Effector memory CD8-positive, alpha-beta T cell (primary cell): ENCODE measurements at regions not wholly inside any gene's neighbourhood (a gene's known extent, or its start where the extent isn't known, plus 50 kb on each side); places are given as distances from the start of the nearest gene placed in this dataset.

Experiments
- ATAC-seq: fragments of 150-1000 bp; cut with Tn5 transposase; replicated peaks from 2 replicates; pipeline ENCODE4 v1.10.0; 2021; ENCODE audit warnings: mild to moderate bottlenecking, moderate library complexity
- DNase-seq, 3 experiments: peaks; one replicate each; pipeline ENCODE4 v3.0.0; 2021
- H3K27ac Mint-ChIP-seq, 2 donors: one replicate each; pipeline ENCODE4 v1.8.0; 2022; ENCODE audit warnings: mild to moderate bottlenecking in 2 of 2, mixed read lengths in 2 of 2, moderate library complexity in 2 of 2
- H3K27me3 Mint-ChIP-seq, 2 donors: one replicate each; pipeline ENCODE4 v1.8.0; 2022; ENCODE audit warnings: mixed read lengths in 2 of 2
- H3K36me3 Mint-ChIP-seq: one replicate; pipeline ENCODE4 v1.8.0; 2022; ENCODE audit warnings: mild to moderate bottlenecking, moderate library complexity, mixed read lengths; ENCODE audit not compliant: insufficient read depth
- H3K4me1 Mint-ChIP-seq, 2 donors: one replicate each; pipeline ENCODE4 v1.8.0; 2022; ENCODE audit warnings: low read depth in 2 of 2, mixed read lengths in 2 of 2
- H3K4me3 Mint-ChIP-seq, 2 donors: one replicate each; pipeline ENCODE4 v1.8.0; 2022; ENCODE audit warnings: mild to moderate bottlenecking in 2 of 2, mixed read lengths in 2 of 2, moderate library complexity in 2 of 2
- H3K9me3 Mint-ChIP-seq, 2 donors: one replicate each; pipeline ENCODE4 v1.8.0; 2022; ENCODE audit warnings: mixed read lengths in 2 of 2

GRCh38 chr4:81550388-81550859 lies 78.7 kb upstream of the RASGEF1B start:
- no peak for DNase-seq
- no peaks in the 10 kb centered on the region for H3K4me1 Mint-ChIP-seq
- H3K9me3 Mint-ChIP-seq: peaks cover 0 to 7% of the 10 kb centered on the region in 2 donors
- H3K4me3 Mint-ChIP-seq: no peak overlapping the region
- ATAC-seq: no peak
- no peaks in the 10 kb centered on the region for H3K27me3 Mint-ChIP-seq
- no peak overlapping the region for H3K27ac Mint-ChIP-seq
- H3K36me3 Mint-ChIP-seq: peaks cover 2% of the 10 kb centered on the region

GRCh38 chr4:81549984-81550383 lies 78.3 kb upstream of the RASGEF1B start:
- Mint-ChIP-seq H3K27ac (no peak overlapping the region), H3K4me3 (no peak overlapping the region), H3K9me3 (peaks cover 0 to 7% of the 10 kb centered on the region in 2 donors), H3K27me3 (no peaks in the 10 kb centered on the region), H3K36me3 (peaks cover 2% of the 10 kb centered on the region), H3K4me1 (no peaks in the 10 kb centered on the region)
- DNase-seq (no peak), ATAC-seq (no peak)

GRCh38 chr4:81546777-81547176 lies 75.1 kb upstream of the RASGEF1B start:
- Mint-ChIP-seq H3K4me3 (no peak overlapping the region), H3K9me3 (peaks cover 3 to 8% of the 10 kb centered on the region in 2 donors), H3K36me3 (peaks cover 2% of the 10 kb centered on the region), H3K27ac (no peak overlapping the region), H3K27me3 (peaks cover 0 to 12% of the 10 kb centered on the region in 2 donors), H3K4me1 (no peaks in the 10 kb centered on the region)
- ATAC-seq: no peak
- DNase-seq: no peak

- Mint-ChIP-seq H3K27ac (no peak overlapping the region), H3K4me3 (no peak overlapping the region), H3K4me1 (no peaks in the 10 kb centered on the region), H3K9me3 (peaks cover 3 to 8% of the 10 kb centered on the region in 2 donors), H3K27me3 (peaks cover 0 to 12% of the 10 kb centered on the region in 2 donors), H3K36me3 (no peaks in the 10 kb centered on the region)
- no peak for DNase-seq
- ATAC-seq: no peak
Measured at GRCh38 chr4:81541161-81541945, 69.6 kb upstream of the RASGEF1B start.

DNA sequence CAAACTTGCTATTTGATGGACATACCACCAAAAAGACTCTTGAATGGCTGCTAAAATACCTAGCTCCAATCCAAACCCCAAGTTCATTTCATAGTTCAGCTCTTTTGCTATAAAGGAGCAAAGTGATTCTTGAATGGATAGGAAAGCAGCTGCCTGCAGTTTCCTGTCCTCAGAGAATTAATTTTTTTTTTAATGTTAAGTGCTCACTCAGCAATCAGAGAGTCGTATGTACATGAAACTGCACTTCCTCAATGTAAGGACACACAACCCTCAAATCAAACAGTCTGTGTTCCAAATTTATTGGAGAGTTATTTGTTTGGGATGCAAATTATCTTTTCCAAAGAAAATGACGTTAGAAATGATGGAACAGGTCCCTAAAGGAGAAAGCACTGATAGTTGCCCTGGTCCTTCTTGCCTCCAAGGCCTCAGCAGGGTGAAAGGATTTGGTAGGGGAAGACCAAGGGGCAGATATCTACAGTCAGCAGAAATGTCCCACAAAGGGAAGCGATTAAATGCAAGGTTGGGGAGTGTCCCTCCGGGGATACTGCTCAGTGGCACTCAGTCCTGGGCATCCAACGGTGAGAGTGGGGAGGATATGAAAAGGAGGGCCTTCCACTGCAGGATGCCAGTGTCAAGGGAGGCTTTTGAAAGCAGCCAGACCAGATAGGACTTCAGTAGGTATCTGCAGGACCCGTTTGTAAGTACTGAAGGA lies 67.2 kb upstream of the RASGEF1B start:
- Mint-ChIP-seq H3K27me3 (peaks cover 0 to 12% of the 10 kb centered on the region in 2 donors), H3K4me1 (no peaks in the 10 kb centered on the region), H3K9me3 (peaks cover 3 to 8% of the 10 kb centered on the region in 2 donors), H3K27ac (peak overlapping the region in 1 of 2 donors; percentile 17), H3K4me3 (no peak overlapping the region), H3K36me3 (no peaks in the 10 kb centered on the region)
- no peak for ATAC-seq
- no peak for DNase-seq

- ATAC-seq (no peak), DNase-seq (no peak)
- Mint-ChIP-seq H3K9me3 (no peaks in the 10 kb centered on the region), H3K27ac (no peak overlapping the region), H3K36me3 (no peaks in the 10 kb centered on the region), H3K27me3 (no peaks in the 10 kb centered on the region), H3K4me1 (no peaks in the 10 kb centered on the region), H3K4me3 (no peak overlapping the region)
Measured at GRCh38 chr4:81531410-81531809, 59.7 kb upstream of the RASGEF1B start.

DNA sequence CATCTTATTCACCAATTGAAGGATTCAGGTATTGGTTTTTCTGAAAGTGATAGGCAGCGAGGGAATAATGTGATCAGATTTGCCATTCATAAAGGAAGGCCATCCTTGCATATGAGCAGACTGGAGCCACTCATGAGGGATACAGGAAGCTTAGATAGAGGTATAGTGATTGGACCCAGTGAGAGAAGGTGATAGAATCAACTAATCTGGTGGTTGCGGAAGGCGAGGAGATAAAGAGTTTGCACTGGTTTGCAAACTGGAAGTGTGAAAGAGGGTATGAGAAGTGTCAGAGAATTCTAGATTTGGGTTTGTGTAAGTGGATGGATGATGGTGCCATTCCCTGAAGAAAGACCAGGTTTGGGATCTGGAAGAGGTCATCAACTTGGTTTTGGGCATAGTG lies 57.3 kb upstream of the RASGEF1B start:
- DNase-seq: no peak
- no peak overlapping the region for H3K27ac Mint-ChIP-seq

DNA sequence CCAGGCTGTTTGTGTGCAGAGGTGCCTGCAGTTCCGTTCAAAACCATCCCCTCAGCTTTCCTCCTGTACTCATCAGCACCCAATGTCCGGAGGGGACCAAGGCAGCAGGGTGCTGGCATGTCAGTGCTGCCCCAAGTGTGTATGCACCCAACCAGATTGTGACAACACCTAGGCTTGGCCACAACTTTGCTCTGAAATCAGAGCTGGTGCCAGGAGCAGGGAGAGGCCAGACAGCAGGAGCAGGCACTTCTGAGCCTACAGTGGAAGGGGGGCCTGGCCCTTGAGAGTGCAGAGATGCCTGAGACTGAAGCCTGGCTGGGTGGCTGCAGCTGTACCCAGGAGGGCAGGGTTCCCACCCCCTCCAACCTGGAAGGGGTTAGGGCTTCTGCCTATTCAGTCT lies 56.5 kb upstream of the RASGEF1B start:
- no peaks in the 10 kb centered on the region for H3K36me3 Mint-ChIP-seq
- no peak for ATAC-seq
- H3K27me3 Mint-ChIP-seq: no peaks in the 10 kb centered on the region
- no peaks in the 10 kb centered on the region for H3K4me1 Mint-ChIP-seq
- H3K27ac Mint-ChIP-seq: no peak overlapping the region
- no peaks in the 10 kb centered on the region for H3K9me3 Mint-ChIP-seq
- DNase-seq: no peak
- H3K4me3 Mint-ChIP-seq: no peak overlapping the region

More for the DNA sequence above, 57.3 kb upstream of the RASGEF1B start:
- Mint-ChIP-seq H3K27me3 (no peaks in the 10 kb centered on the region), H3K4me1 (no peaks in the 10 kb centered on the region), H3K4me3 (no peak overlapping the region), H3K36me3 (no peaks in the 10 kb centered on the region), H3K9me3 (no peaks in the 10 kb centered on the region)
- ATAC-seq: no peak

GRCh38 chr4:81527709-81528108 lies 56.0 kb upstream of the RASGEF1B start:
- H3K4me1 Mint-ChIP-seq: no peaks in the 10 kb centered on the region
- H3K4me3 Mint-ChIP-seq: no peak overlapping the region
- DNase-seq: no peak
- H3K27ac Mint-ChIP-seq: no peak overlapping the region
- no peaks in the 10 kb centered on the region for H3K9me3 Mint-ChIP-seq
- ATAC-seq: no peak
- no peaks in the 10 kb centered on the region for H3K27me3 Mint-ChIP-seq
- no peaks in the 10 kb centered on the region for H3K36me3 Mint-ChIP-seq

- no peak for DNase-seq
- ATAC-seq: no peak
- Mint-ChIP-seq H3K4me1 (no peaks in the 10 kb centered on the region), H3K27ac (no peak overlapping the region), H3K27me3 (no peaks in the 10 kb centered on the region), H3K9me3 (no peaks in the 10 kb centered on the region), H3K4me3 (no peak overlapping the region), H3K36me3 (no peaks in the 10 kb centered on the region)
Measured at GRCh38 chr4:81527115-81527514, 55.4 kb upstream of the RASGEF1B start.

DNA sequence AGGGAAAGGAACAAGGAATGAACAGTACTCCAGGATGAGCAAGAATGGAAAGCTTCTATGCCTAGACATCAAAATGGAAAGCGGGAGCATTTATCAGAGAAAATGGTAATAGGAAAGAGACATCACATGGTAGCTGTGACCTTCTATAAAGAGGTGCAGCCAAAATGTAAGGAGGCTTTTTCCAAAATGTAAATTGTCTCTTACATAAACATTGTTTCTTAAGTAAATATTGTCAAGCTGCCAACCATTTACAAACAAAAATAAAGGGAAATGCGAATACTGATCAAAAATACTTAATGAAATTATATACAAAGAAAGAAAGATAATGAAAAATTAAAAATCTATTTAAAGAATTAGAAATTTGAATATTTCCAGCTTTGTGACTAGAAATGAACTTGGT lies 55.0 kb upstream of the RASGEF1B start:
- H3K9me3 Mint-ChIP-seq: no peaks in the 10 kb centered on the region
- no peak overlapping the region for H3K27ac Mint-ChIP-seq
- no peak overlapping the region for H3K4me3 Mint-ChIP-seq
- no peaks in the 10 kb centered on the region for H3K36me3 Mint-ChIP-seq
- no peaks in the 10 kb centered on the region for H3K27me3 Mint-ChIP-seq
- DNase-seq: no peak
- no peak for ATAC-seq
- no peaks in the 10 kb centered on the region for H3K4me1 Mint-ChIP-seq

DNA sequence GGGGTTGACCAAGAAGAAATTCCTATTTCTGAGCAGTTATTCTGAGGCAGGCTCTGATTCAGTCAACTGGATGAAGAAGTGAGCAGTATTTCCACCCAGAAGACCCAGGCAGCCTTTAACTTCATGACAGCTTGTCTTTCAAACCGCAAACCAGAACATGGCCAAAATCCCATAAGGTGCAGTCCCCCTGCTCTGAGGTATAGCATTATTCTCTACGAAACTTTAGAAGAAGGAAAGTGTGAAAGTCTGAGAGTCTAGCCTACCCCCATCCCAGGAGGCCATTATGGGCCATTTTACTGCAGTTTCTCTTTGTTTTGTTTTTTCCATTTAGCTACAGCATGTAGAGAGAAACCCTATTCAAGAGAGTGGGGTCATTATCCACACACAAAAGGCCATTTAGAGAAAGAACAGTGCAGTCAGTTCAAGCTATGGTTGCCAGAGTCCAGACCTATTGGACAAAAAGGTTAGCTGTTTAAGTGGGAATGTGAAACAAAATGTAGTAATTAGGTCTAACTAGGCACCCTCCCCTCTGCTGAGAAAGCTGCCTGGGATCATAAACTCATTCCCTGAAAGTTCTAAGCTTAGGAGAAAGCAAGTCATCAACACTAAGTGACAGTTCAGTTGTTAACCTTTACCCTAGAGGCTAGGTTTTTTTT lies 52.1 kb upstream of the RASGEF1B start:
- Mint-ChIP-seq H3K36me3 (no peaks in the 10 kb centered on the region), H3K27me3 (no peaks in the 10 kb centered on the region), H3K9me3 (no peaks in the 10 kb centered on the region), H3K4me1 (no peaks in the 10 kb centered on the region), H3K27ac (no peak overlapping the region), H3K4me3 (no peak overlapping the region)
- ATAC-seq (no peak), DNase-seq (no peak)

- no peaks in the 10 kb centered on the region for H3K27me3 Mint-ChIP-seq
- no peak for ATAC-seq
Measured at GRCh38 chr4:81522711-81523110, 51.0 kb upstream of the RASGEF1B start.

More at GRCh38 chr4:81522711-81523110, 51.0 kb upstream of the RASGEF1B start:
- no peaks in the 10 kb centered on the region for H3K9me3 Mint-ChIP-seq
- no peak overlapping the region for H3K4me3 Mint-ChIP-seq
- H3K36me3 Mint-ChIP-seq: no peaks in the 10 kb centered on the region
- DNase-seq: no peak
- H3K4me1 Mint-ChIP-seq: no peaks in the 10 kb centered on the region
- no peak overlapping the region for H3K27ac Mint-ChIP-seq
